ENCODE measurements at regions not wholly inside any gene's neighbourhood (a gene's known extent, or its start where the extent isn't known, plus 50 kb on each side); places are given as distances from the start of the nearest gene placed in this dataset.

GRCh38 chrX:8237718-8238117 is 66.7 kb upstream of the VCX2 start:
- TF ChIP-seq EZH2 (IDR thresholded peaks at IDR 0.05; ENCODE audit: borderline replicate concordance, low read depth, low read length, poor library complexity, severe bottlenecking) (no peak), CTCF (conservative IDR thresholded peaks at IDR 0.05; ENCODE audit: low read depth, low read length) (no peak)

Measured in A673 (cell line).